ENCODE measurements at regions not wholly inside any gene's neighbourhood (a gene's known extent, or its start where the extent isn't known, plus 50 kb on each side); places are given as distances from the start of the nearest gene placed in this dataset.

GRCh38 chr14:53767566-53767965, 189.1 kb downstream of the BMP4 start:
- H3K27me3 Mint-ChIP-seq (ENCODE audit: low read depth, poor library complexity), result no peaks in the 10 kb centered on the region
- no peaks in the 10 kb centered on the region for H3K9me3 Mint-ChIP-seq
- H3K4me1 Mint-ChIP-seq, result peaks cover 7% of the 10 kb centered on the region
- H3K4me3 Mint-ChIP-seq, result no peak overlapping the region
- H3K27ac Mint-ChIP-seq, result no peak overlapping the region
- no peaks in the 10 kb centered on the region for H3K36me3 Mint-ChIP-seq (ENCODE audit: low read depth)
- DNase-seq, result no peak
- TF ChIP-seq CTCF (IDR thresholded peaks at IDR 0.05), result no peak

GRCh38 chr14:53766601-53767000, 190.0 kb downstream of the BMP4 start:
- no peak overlapping the region for H3K27ac Mint-ChIP-seq
- no peak for TF ChIP-seq CTCF (IDR thresholded peaks at IDR 0.05)
- H3K36me3 Mint-ChIP-seq (ENCODE audit: low read depth), result no peaks in the 10 kb centered on the region

GRCh38 chr14:53766106-53766505, 190.5 kb downstream of the BMP4 start:
- H3K27me3 Mint-ChIP-seq (ENCODE audit: low read depth, poor library complexity), result no peaks in the 10 kb centered on the region
- H3K4me3 Mint-ChIP-seq, result no peak overlapping the region
- no peaks in the 10 kb centered on the region for H3K36me3 Mint-ChIP-seq (ENCODE audit: low read depth)
- H3K27ac Mint-ChIP-seq, result no peak overlapping the region
- H3K4me1 Mint-ChIP-seq, result no peaks in the 10 kb centered on the region
- TF ChIP-seq CTCF (IDR thresholded peaks at IDR 0.05), result no peak
- no peak for DNase-seq
- H3K9me3 Mint-ChIP-seq, result peaks cover 10% of the 10 kb centered on the region

More at GRCh38 chr14:53766601-53767000, 190.0 kb downstream of the BMP4 start:
- Mint-ChIP-seq H3K9me3 (peaks cover 7% of the 10 kb centered on the region), H3K4me1 (no peaks in the 10 kb centered on the region), H3K4me3 (no peak overlapping the region), H3K27me3 (ENCODE audit: low read depth, poor library complexity) (no peaks in the 10 kb centered on the region)
- no peak for DNase-seq

- H3K27me3 Mint-ChIP-seq (ENCODE audit: low read depth, poor library complexity), result no peaks in the 10 kb centered on the region
- H3K27ac Mint-ChIP-seq, result peak overlapping the region; percentile 33
- H3K4me1 Mint-ChIP-seq, result no peaks in the 10 kb centered on the region
- peaks cover 10% of the 10 kb centered on the region for H3K9me3 Mint-ChIP-seq
- no peaks in the 10 kb centered on the region for H3K36me3 Mint-ChIP-seq (ENCODE audit: low read depth)
- DNase-seq, result no peak
- TF ChIP-seq CTCF (IDR thresholded peaks at IDR 0.05), result no peak
- no peak overlapping the region for H3K4me3 Mint-ChIP-seq
These were observed 191.8 kb downstream of the BMP4 start for GRCh38 chr14:53764846-53765245.

- Mint-ChIP-seq H3K27me3 (ENCODE audit: low read depth, poor library complexity) (no peaks in the 10 kb centered on the region), H3K4me3 (no peak overlapping the region), H3K4me1 (no peaks in the 10 kb centered on the region), H3K9me3 (peaks cover 40% of the 10 kb centered on the region), H3K36me3 (ENCODE audit: low read depth) (peaks cover 7% of the 10 kb centered on the region), H3K27ac (no peak overlapping the region)
- DNase-seq, result no peak
- TF ChIP-seq CTCF (IDR thresholded peaks at IDR 0.05), result no peak
These were observed 198.5 kb downstream of the BMP4 start for GRCh38 chr14:53758141-53758540.

GRCh38 chr14:53757732-53758131, 198.9 kb downstream of the BMP4 start:
- Mint-ChIP-seq H3K27me3 (ENCODE audit: low read depth, poor library complexity) (no peaks in the 10 kb centered on the region), H3K9me3 (peaks cover 44% of the 10 kb centered on the region), H3K36me3 (ENCODE audit: low read depth) (peaks cover 7% of the 10 kb centered on the region), H3K4me3 (no peak overlapping the region), H3K27ac (no peak overlapping the region), H3K4me1 (no peaks in the 10 kb centered on the region)
- no peak for TF ChIP-seq CTCF (IDR thresholded peaks at IDR 0.05)
- DNase-seq, result no peak
